ENCODE measurements at regions not wholly inside any gene's neighbourhood (a gene's known extent, or its start where the extent isn't known, plus 50 kb on each side); places are given as distances from the start of the nearest gene placed in this dataset.

DNA sequence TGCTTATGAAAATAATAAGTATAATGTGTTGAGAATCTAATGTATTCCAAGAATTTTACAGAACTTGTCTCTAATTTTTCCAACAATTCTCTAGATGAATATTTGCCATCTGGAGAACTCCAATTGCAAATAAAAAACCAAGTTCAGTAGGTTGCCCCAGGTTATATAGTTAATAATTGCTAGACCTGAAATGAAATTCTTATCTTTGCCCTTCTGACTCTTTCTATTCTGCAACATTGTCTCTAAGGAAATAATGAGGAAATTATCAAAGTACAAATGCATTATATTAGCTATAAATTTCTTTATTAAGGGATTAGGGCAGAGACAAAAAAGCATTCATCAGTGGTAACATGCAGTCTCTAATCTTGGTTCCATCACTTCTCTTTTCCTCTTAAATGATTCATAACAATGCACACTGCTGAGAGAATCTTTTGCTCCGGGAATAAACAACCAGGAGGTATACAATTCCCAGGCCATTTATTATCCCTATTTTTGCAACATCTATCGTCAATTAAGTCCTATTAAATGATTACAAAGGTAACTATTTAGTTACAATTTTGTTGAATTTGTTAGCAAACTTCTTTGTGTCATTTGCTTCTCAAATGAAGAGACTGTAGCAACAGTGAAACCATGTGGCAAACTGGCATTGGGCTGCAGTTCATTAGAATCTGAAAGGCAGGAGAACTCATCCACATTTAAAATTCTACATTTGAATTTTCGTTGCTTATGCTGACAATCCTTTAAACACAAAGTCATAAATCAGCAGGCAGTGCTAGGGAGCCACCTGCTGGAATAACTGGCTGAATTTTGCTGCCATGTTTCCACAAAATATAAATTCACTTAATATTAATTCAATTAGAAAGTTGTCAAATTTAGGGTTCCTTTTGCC, 349.6 kb downstream of the KIF2B start:
- no peak for TF ChIP-seq POLR2A (IDR thresholded peaks at IDR 0.05)
- no peak for TF ChIP-seq CTCF (IDR thresholded peaks at IDR 0.05)

Data from lower leg skin (tissue), 3 donors.